ENCODE measurements at regions not wholly inside any gene's neighbourhood (a gene's known extent, or its start where the extent isn't known, plus 50 kb on each side); places are given as distances from the start of the nearest gene placed in this dataset.

DNA sequence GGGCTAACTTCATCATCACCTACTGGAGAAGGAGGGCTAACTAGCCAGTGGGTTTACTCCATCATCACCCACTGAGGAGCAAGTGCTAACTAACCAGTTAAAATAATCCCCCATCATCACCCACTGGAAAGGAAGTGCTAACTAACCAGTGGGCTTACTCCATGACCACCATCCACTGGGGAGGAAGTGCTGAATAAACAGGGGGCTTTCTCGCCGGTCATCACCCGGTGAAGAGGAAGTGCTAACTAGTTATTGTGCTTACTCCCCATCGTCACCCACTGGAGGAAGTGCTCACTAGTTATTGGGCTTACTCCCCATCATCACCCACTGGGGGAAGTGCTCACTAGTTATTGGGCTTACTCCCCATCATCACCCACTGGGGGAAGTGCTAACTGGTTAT, 124.4 kb upstream of the SALL3 start:
- no peak overlapping the region for H3K4me3 ChIP-seq (ENCODE audit: low read depth, low read length)
- no peak for TF ChIP-seq CTCF (IDR thresholded peaks at IDR 0.05; ENCODE audit: insufficient read depth, low read depth, low read length)
- no peaks in the 10 kb centered on the region for H3K36me3 ChIP-seq (ENCODE audit: control insufficient read depth, insufficient read depth, low read length)
- ChIA-PET CTCF (no interaction called here), POLR2A (no interaction called here)
- no peak for DNase-seq (ENCODE audit: low read depth)
- no peaks in the 10 kb centered on the region for H3K27me3 ChIP-seq (ENCODE audit: control insufficient read depth, insufficient read depth, low read length)

DNA sequence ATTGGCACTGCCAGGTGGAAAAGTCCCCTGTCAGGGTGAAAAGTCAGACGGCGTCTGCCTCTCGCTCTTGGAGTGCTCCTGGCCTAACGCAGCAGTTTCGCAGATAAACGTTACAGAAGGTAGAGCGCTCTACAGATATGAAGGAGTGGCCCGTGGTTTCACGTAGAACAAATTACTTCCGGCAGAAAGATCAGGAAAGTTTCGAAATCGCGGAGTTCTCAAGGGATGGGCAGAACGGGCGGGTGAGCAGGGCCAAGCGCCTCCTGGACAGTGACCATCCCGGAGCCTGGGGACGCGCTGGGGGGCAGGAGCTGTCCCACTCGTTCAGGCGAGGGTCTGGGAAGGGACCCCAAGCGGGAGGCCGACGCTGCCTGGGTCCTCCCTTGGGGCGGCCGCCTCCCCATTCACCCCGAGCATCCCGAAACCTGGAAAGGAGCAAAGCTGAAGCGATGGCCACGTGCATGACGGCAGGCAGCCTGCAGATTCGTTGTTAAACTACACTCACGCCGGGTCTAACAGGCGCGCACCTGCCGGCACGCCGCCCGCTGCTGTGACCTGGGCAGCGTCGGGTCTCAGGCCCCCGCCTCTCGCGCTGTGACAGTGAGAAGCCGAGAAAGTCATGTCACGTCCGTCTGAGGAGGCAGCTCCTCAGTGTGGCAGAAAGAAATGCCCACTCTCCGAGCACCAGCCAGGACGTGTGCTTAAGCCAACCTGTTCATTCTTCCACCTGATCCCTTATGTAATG, 122.9 kb upstream of the SALL3 start:
- no peak for DNase-seq (ENCODE audit: low read depth)

DNA sequence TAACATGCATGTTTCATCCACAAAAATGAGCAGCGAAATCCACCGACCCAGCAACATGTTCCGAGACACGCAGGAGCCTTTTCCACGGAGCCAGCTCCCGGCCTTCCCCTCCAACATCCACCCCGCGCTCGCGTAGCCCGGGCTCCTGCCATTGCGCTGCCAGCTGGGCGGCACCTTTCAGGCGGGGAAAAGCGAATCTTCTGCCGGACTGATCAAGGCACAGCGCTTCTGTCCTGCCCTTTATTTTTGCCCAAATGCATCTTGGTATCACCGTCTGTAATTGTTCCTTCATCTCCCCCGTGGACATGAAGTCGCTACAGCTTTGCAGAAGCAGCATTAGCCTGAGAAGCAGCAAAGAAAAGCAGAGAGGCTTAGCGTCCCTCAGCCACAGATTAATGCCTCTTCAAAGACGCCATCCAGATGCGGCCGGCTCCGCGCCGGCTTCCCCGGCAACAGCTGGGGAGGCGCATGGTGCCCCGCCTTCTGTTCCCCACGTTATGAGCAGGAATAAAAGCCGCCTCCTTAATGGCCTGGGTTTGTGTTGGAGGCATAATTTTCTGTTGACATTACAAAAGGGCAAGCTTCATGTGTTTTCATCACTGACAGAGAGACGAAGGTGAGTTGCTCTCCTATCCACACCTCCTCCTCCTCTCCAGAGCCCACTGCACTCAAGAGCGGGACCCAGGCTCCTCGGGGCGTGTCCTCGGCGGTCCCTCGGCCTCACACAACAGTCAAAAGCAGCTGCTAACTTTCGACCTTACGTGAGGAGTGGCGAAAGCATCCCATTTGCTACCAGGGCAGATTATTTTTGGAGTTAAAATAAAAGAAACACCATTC, 122.1 kb upstream of the SALL3 start:
- CTCF ChIA-PET: no interaction called here
- no peak for TF ChIP-seq CTCF (IDR thresholded peaks at IDR 0.05; ENCODE audit: insufficient read depth, low read depth, low read length)
- no peak for DNase-seq (ENCODE audit: low read depth)
- H3K36me3 ChIP-seq (ENCODE audit: control insufficient read depth, insufficient read depth, low read length): no peaks in the 10 kb centered on the region
- H3K4me3 ChIP-seq (ENCODE audit: low read depth, low read length): no peak overlapping the region
- POLR2A ChIA-PET: no interaction called here
- no peaks in the 10 kb centered on the region for H3K27me3 ChIP-seq (ENCODE audit: control insufficient read depth, insufficient read depth, low read length)

More for the DNA sequence above, 122.9 kb upstream of the SALL3 start:
- no peaks in the 10 kb centered on the region for H3K36me3 ChIP-seq (ENCODE audit: control insufficient read depth, insufficient read depth, low read length)
- ChIA-PET CTCF (no interaction called here), POLR2A (no interaction called here)
- no peak overlapping the region for H3K4me3 ChIP-seq (ENCODE audit: low read depth, low read length)
- no peak for TF ChIP-seq CTCF (IDR thresholded peaks at IDR 0.05; ENCODE audit: insufficient read depth, low read depth, low read length)
- H3K27me3 ChIP-seq (ENCODE audit: control insufficient read depth, insufficient read depth, low read length): no peaks in the 10 kb centered on the region

DNA sequence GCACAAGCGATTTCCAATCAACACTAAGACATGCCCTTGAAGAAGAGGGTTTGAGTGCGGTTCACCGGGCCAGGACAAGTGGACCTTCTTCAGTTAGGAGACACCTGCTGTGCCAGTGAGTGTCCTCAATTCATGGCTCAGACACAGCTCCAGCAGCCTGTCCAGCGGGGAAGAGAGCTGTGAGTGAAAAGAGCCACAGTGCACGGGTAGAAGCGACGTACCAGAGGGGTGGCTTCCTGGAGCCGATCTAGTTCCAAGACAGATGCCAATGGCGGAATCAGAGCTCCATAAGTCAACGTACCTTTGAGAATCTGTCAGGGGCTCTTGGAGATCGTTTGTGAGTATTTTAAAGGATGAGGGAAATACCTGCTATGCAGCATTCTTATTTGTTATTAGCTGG, 119.9 kb upstream of the SALL3 start:
- ChIA-PET CTCF (no interaction called here), POLR2A (no interaction called here)
- DNase-seq (ENCODE audit: low read depth): no peak
- no peak overlapping the region for H3K4me3 ChIP-seq (ENCODE audit: low read depth, low read length)
- no peak for TF ChIP-seq CTCF (IDR thresholded peaks at IDR 0.05; ENCODE audit: insufficient read depth, low read depth, low read length)
- H3K27me3 ChIP-seq (ENCODE audit: control insufficient read depth, insufficient read depth, low read length): no peaks in the 10 kb centered on the region
- H3K36me3 ChIP-seq (ENCODE audit: control insufficient read depth, insufficient read depth, low read length): no peaks in the 10 kb centered on the region

DNA sequence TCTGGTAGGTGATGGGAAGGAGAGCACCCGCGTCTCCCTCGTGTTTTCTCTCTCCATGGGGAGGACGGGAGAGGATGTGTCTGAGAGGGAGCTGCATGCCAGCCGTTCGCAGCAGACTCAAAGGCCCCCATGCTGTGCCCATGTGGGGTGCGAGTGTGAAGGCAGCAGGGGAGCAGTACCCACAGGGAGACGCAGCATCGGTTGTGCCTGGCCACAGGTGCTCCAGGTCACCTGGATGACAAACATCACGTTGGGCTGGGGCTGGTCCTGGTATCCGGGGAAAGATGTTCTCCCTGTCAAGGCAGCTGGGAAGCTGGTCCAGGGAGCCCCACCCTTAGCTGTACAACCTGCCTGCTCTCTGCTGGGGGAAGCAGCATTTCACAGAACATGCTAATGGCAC, 119.5 kb upstream of the SALL3 start:
- no peaks in the 10 kb centered on the region for H3K27me3 ChIP-seq (ENCODE audit: control insufficient read depth, insufficient read depth, low read length)
- H3K36me3 ChIP-seq (ENCODE audit: control insufficient read depth, insufficient read depth, low read length): no peaks in the 10 kb centered on the region
- ChIA-PET POLR2A (no interaction called here), CTCF (no interaction called here)
- no peak for DNase-seq (ENCODE audit: low read depth)
- no peak for TF ChIP-seq CTCF (IDR thresholded peaks at IDR 0.05; ENCODE audit: insufficient read depth, low read depth, low read length)
- no peak overlapping the region for H3K4me3 ChIP-seq (ENCODE audit: low read depth, low read length)
